Subcutaneous abdominal adipose tissue (tissue), 5 donors: ENCODE measurements at regions not wholly inside any gene's neighbourhood (a gene's known extent, or its start where the extent isn't known, plus 50 kb on each side); places are given as distances from the start of the nearest gene placed in this dataset.
"Not testable (repeated sequence)": the region's sequence is repeated elsewhere in the genome, so short reads cannot be mapped to it uniquely, and the experiment has no call there.

Experiments used
- H3K27ac ChIP-seq: one replicate; pipeline ENCODE4 v1.7.0; 2013; ENCODE audit warnings: low read depth, mild to moderate bottlenecking, inconsistent platforms, low read length, moderate library complexity
- H3K27me3 ChIP-seq, 5 donors: one replicate each; pipeline ENCODE4 v1.7.0; 2013; ENCODE audit warnings: low read length in 5 of 5, inconsistent platforms in 1 of 5; ENCODE audit not compliant: control insufficient read depth in 5 of 5, insufficient read depth in 4 of 5
- H3K36me3 ChIP-seq, 5 donors: one replicate each; pipeline ENCODE4 v1.7.0; 2013; ENCODE audit warnings: low read length in 5 of 5; ENCODE audit not compliant: control insufficient read depth in 5 of 5, insufficient read depth in 5 of 5
- H3K4me1 ChIP-seq, 5 donors: one replicate each; pipeline ENCODE4 v1.7.0; 2013; ENCODE audit warnings: low read length in 5 of 5, mild to moderate bottlenecking in 3 of 5, moderate library complexity in 1 of 5; ENCODE audit not compliant: control insufficient read depth in 5 of 5, insufficient read depth in 5 of 5
- H3K4me3 ChIP-seq, 5 donors: one replicate each; pipeline ENCODE4 v1.7.0; 2013; ENCODE audit warnings: low read length in 5 of 5, low read depth in 1 of 5
- H3K9ac ChIP-seq, 5 donors: one replicate each; pipeline ENCODE4 v1.7.0; 2013; ENCODE audit warnings: low read length in 5 of 5, mild to moderate bottlenecking in 4 of 5, moderate library complexity in 3 of 5
- H3K9me3 ChIP-seq, 5 donors: one replicate each; pipeline ENCODE4 v1.7.0; 2013; ENCODE audit warnings: low read length in 5 of 5; ENCODE audit not compliant: control insufficient read depth in 5 of 5
- donor health status: healthy.
- donor health status: healthy.
- donor health status: healthy.
- donor health status: healthy.
- donor health status: healthy.

DNA sequence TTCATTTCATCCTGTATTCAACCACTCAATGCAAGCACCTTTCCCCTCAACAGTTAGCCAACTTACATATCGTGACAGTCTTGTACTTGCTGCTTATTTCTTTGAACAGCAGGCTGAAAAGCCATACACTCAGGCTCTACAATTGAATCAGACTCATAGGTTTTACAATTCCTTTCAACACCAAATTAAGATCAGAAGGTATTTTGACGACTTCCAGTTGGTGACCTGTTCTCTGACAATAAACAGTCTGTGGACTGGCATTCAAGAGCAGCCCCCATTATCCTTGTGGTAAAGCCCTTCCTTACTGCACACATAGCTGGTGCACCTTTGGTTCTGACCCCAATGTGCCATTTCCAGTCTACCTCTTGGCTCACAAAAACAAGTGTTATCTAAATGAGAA is 140.0 kb upstream of the MB21D2 start:
- H3K4me3 ChIP-seq = no peak overlapping the region
- H3K36me3 ChIP-seq = no peaks in the 10 kb centered on the region
- no peaks in the 10 kb centered on the region for H3K9me3 ChIP-seq
- peaks cover 0 to 11% (median 3%) of the 10 kb centered on the region in 5 donors for H3K4me1 ChIP-seq
- no peak overlapping the region for H3K27ac ChIP-seq
- no peak overlapping the region for H3K9ac ChIP-seq
- H3K27me3 ChIP-seq = no peaks in the 10 kb centered on the region

GRCh38 chr3:193060748-193061546 is 143.3 kb upstream of the MB21D2 start:
- H3K4me1 ChIP-seq = peaks cover 0 to 10% (median 0%) of the 10 kb centered on the region in 5 donors
- H3K9ac ChIP-seq = no peak overlapping the region
- no peaks in the 10 kb centered on the region for H3K9me3 ChIP-seq
- no peaks in the 10 kb centered on the region for H3K36me3 ChIP-seq
- H3K4me3 ChIP-seq = no peak overlapping the region
- H3K27me3 ChIP-seq = no peaks in the 10 kb centered on the region
- no peak overlapping the region for H3K27ac ChIP-seq

DNA sequence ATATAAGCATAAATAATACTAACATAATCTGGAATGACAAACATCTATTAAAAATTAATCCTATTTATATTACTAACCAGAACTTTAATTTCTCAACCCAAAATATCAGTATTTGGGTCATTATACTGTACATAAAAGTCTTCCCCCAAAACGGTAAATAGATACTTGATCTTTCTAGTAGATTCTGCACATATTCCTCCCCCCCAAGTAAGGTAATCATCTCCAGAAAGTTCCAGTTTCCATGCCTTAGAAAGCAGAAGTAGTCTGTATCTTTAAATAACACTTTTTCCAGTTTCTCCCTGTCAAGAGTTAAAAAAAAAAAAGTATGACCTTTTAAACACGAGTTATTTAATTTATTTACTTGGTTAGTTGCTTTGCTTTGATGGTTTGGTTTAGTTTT is 150.7 kb upstream of the MB21D2 start:
- no peaks in the 10 kb centered on the region for H3K27me3 ChIP-seq
- H3K9me3 ChIP-seq = no peaks in the 10 kb centered on the region
- H3K4me1 ChIP-seq = peaks cover 0 to 6% (median 2%) of the 10 kb centered on the region in 5 donors
- no peak overlapping the region for H3K9ac ChIP-seq
- no peaks in the 10 kb centered on the region for H3K36me3 ChIP-seq
- H3K27ac ChIP-seq = no peak overlapping the region
- no peak overlapping the region for H3K4me3 ChIP-seq

DNA sequence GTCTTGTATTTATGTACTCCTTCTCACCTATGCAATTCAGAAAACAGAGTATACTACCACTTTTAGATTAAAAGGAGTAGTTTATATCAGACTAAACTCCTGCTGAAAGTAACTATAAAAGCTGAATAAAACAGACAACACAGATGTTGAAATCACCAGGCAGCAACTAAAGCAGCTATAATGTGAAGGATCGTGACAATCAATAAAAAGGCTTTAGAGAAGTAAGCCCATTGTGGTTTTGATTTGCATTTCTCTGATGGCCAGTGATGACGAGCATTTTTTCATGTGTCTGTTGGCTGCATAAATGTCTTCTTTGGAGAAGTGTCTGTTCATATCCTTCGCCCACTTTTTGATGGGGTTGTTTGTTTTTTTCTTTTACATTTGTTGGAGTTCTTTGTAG is 152.1 kb upstream of the MB21D2 start:
- H3K4me3 ChIP-seq, H3K36me3 ChIP-seq, H3K9ac ChIP-seq, H3K27me3 ChIP-seq, H3K4me1 ChIP-seq, H3K27ac ChIP-seq, H3K9me3 ChIP-seq: not testable (repeated sequence)

- H3K4me3 ChIP-seq = no peak overlapping the region
- H3K36me3 ChIP-seq = no peaks in the 10 kb centered on the region
- no peaks in the 10 kb centered on the region for H3K4me1 ChIP-seq
- H3K9ac ChIP-seq = no peak overlapping the region
- H3K9me3 ChIP-seq = peaks cover 0 to 14% (median 7%) of the 10 kb centered on the region in 5 donors
- H3K27ac ChIP-seq = no peak overlapping the region
- no peaks in the 10 kb centered on the region for H3K27me3 ChIP-seq
These were observed 161.5 kb upstream of the MB21D2 start for GRCh38 chr3:193078996-193079753.

- Histone ChIP-seq H3K27me3 (no peaks in the 10 kb centered on the region), H3K4me1 (no peaks in the 10 kb centered on the region), H3K9ac (no peak overlapping the region), H3K36me3 (no peaks in the 10 kb centered on the region), H3K4me3 (no peak overlapping the region), H3K27ac (no peak overlapping the region), H3K9me3 (peaks cover 0 to 14% (median 7%) of the 10 kb centered on the region in 5 donors)
These were observed 160.1 kb upstream of the PLAAT1 start for GRCh38 chr3:193080821-193081365.

- H3K4me3 ChIP-seq = no peak overlapping the region
- H3K27me3 ChIP-seq = no peaks in the 10 kb centered on the region
- peaks cover 0 to 14% (median 7%) of the 10 kb centered on the region in 5 donors for H3K9me3 ChIP-seq
- H3K4me1 ChIP-seq = no peaks in the 10 kb centered on the region
- H3K9ac ChIP-seq = no peak overlapping the region
- H3K27ac ChIP-seq = no peak overlapping the region
- no peaks in the 10 kb centered on the region for H3K36me3 ChIP-seq
These were observed 155.4 kb upstream of the PLAAT1 start for GRCh38 chr3:193085655-193086054.

- H3K4me3 ChIP-seq = no peak overlapping the region
- H3K27ac ChIP-seq = no peak overlapping the region
- no peaks in the 10 kb centered on the region for H3K27me3 ChIP-seq
- H3K36me3 ChIP-seq = no peaks in the 10 kb centered on the region
- H3K9ac ChIP-seq = no peak overlapping the region
- H3K9me3 ChIP-seq = peaks cover 0 to 14% (median 7%) of the 10 kb centered on the region in 5 donors
- peaks cover 0 to 4% (median 0%) of the 10 kb centered on the region in 5 donors for H3K4me1 ChIP-seq
These were observed 154.3 kb upstream of the PLAAT1 start for GRCh38 chr3:193086681-193087080.

- Histone ChIP-seq H3K36me3 (no peaks in the 10 kb centered on the region), H3K27me3 (no peaks in the 10 kb centered on the region), H3K9ac (no peak overlapping the region), H3K4me3 (no peak overlapping the region), H3K27ac (no peak overlapping the region), H3K9me3 (peaks cover 0 to 14% (median 7%) of the 10 kb centered on the region in 5 donors), H3K4me1 (peaks cover 0 to 4% (median 0%) of the 10 kb centered on the region in 5 donors)
These were observed 153.7 kb upstream of the PLAAT1 start for GRCh38 chr3:193087336-193087735.

GRCh38 chr3:193095366-193095765 is 145.7 kb upstream of the PLAAT1 start:
- H3K27ac ChIP-seq = no peak overlapping the region
- no peak overlapping the region for H3K9ac ChIP-seq
- no peak overlapping the region for H3K4me3 ChIP-seq
- peaks cover 0 to 4% (median 0%) of the 10 kb centered on the region in 5 donors for H3K4me1 ChIP-seq
- H3K36me3 ChIP-seq = no peaks in the 10 kb centered on the region
- H3K27me3 ChIP-seq = no peaks in the 10 kb centered on the region
- H3K9me3 ChIP-seq = no peaks in the 10 kb centered on the region
